Gastroesophageal sphincter (tissue), 3 donors: ENCODE measurements at regions not wholly inside any gene's neighbourhood (a gene's known extent, or its start where the extent isn't known, plus 50 kb on each side); places are given as distances from the start of the nearest gene placed in this dataset.

Experiments used
- CTCF ChIP-seq, 4 experiments: fragments of 200-600 bp in 2 of 4; fragments of 450-650 bp in 2 of 4; sonication (generic) in 1 of 4; IDR thresholded peaks; one replicate each; pipeline ENCODE4 v1.5.1; 2017 to 2019; ENCODE audit warnings: antibody characterized with exemption in 4 of 4, mild to moderate bottlenecking in 2 of 4, moderate library complexity in 2 of 4
- EP300 ChIP-seq: sonication (generic); formaldehyde crosslinking; IDR thresholded peaks from one replicate; pipeline ENCODE4 v1.6.1; 2017; ENCODE audit warnings: antibody characterized with exemption, mild to moderate bottlenecking
- POLR2A ChIP-seq, 2 donors: fragments of 450-650 bp; IDR thresholded peaks; one replicate each; pipeline ENCODE4 v1.6.1; 2017; ENCODE audit warnings: antibody characterized with exemption in 2 of 2, mild to moderate bottlenecking in 2 of 2, moderate library complexity in 1 of 2
- POLR2AphosphoS5 ChIP-seq: sonication (generic); formaldehyde crosslinking; IDR thresholded peaks from one replicate; pipeline ENCODE4 v1.6.1; 2017; ENCODE audit warnings: antibody characterized with exemption

GRCh38 chr7:33706771-33707200 is 198.6 kb upstream of the BMPER start:
- no peak for TF ChIP-seq POLR2A (IDR thresholded peaks at IDR 0.05)
- TF ChIP-seq CTCF (IDR thresholded peaks at IDR 0.05) = no peak
- no peak for TF ChIP-seq EP300
- TF ChIP-seq POLR2AphosphoS5 = no peak
